HG02938 (cell line): ENCODE measurements at regions not wholly inside any gene's neighbourhood (a gene's known extent, or its start where the extent isn't known, plus 50 kb on each side); places are given as distances from the start of the nearest gene placed in this dataset.

ENCODE experiments used
- ATAC-seq: cut with Tn5 transposase; IDR thresholded peaks from one replicate; pipeline ENCODE4 v1.9.1; 2021; ENCODE audit warnings: mild to moderate bottlenecking, moderate library complexity; ENCODE audit not compliant: unreplicated experiment

DNA sequence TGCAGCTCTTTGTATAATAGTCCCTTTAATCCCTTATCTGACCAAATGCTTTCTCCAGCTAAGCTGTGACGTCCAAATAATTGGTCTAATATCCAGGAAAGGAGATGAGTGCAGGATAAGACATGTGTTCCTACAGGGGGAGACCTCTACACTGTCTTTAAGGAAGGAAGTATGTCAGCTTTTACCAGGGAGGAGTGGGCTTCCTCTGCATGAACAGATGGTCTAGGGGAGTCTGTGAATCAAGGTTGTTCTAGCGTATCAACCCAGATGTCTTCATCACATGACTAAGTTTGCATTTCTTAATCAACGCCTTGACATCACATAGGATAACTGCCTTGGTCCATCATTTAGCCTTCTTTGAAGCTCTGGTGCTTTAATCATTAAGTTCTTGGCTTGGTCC, 528.2 kb downstream of the MRPL39 start:
- ATAC-seq: no peak

DNA sequence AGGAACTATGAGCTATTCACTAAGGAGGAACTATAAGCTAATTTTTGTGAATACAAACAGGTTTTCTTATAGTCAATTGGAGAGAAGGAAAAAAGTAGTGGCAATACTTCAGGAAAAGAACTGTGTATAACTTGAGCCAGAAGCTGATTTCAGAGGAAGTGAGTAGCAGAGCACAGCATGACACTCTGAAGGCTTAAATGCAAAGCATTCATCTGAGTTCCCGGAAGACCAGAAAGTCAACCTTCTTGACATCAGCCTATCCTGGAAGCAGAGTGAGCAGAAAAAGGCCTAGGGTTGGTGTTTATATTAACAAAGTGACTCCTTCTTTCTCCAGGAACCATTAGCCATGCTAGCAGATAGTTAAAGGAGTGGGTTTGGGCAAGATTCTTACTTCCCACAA, 545.2 kb downstream of the MRPL39 start:
- no peak for ATAC-seq

DNA sequence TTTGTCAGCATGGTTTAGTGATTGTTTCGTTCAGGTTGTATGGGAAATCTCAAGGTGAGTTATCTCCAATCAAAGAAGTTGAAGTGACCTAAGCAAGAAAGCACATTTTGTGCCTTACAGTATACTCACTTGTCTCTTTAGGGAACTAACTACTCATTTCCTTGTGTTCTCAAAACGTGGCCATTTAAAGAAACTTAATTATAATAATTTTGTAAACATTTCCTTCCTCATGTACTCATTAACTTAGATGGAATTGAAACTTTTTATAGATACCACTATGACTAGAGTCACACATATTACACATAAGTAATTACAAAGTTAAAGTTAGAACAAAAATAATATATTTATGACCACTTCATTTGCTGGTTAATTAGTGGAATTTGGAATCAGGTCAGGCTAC, 552.6 kb downstream of the MRPL39 start:
- ATAC-seq: no peak

DNA sequence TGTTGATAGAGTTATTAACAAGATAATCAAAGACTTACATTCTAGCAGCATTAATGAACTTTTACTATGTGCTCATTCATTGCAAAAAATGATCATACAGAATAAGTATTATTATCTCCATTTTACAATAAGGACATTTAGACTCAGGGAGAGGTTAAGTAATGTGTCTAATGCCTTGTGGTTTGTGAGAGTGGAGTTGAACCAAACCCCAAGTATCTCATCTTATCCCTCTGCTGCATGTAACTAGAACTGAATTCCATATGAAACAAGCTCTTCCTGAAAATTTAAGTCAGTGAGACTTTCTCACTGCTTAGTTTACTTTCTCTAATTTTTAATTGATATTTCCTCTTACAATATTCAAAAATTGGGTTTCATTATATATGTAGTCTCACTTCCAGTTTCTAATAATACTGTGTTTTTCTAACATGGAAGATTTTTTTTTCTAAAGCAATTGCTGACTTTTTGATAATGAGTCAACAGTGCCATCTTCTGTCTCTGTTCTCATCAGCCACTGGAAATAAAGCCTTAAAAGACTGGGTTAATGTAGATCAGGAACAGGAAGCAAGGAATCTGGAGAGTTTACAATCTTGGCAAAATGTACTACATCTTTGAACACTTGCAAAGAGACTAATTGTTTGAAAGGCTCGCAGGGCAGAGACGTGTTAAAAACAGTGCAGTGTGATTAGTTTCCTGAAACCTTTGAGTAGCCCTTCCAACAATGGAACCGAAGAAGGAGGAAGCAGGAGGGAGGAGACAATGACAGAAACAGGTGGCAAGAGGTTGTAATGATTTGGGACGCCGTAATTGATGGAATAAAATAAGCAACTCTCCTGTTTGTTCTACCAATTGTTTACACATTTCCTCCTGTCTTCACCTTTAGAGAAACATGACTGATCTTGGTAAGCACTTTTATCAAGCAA, 567.6 kb downstream of the MRPL39 start:
- peak; percentile 91 for ATAC-seq

DNA sequence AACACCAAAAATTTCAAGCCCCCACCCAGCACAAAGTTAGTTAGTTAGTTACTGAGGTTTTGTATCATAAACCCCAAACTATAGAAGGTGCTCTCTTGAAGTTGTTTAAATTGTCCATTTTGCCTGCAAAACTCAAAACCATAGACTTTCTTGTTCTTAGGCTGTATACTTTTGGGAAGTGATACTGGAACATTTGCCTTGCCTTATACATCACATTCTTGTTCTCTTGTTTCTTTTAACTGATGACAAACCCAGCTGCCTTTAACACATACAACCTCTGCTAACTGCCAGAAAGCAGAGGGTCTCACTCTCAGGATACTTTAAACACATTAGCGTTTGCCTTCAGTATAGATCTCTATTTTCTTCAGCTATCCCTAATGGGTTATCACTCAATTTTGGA, 570.5 kb downstream of the MRPL39 start:
- no peak for ATAC-seq

DNA sequence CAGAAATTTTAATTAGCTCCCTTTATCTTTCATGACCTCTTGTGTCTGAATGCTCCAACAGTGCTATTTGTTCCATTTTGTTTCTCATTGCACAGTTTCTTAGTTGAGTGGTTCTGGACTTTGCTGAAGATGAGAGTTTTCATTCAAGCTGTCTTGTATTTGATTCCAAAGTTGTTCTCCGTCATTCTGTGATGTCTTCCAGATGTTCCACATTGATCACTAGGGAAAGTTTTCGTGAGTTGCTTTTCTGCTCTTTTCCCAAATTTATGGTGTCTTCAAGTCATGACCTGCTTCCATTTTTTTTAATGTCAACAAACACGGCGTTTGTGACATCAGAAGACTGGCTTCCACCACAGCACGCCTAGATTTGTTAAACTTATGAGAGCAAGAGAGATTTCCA, 575.5 kb downstream of the MRPL39 start:
- ATAC-seq: no peak

DNA sequence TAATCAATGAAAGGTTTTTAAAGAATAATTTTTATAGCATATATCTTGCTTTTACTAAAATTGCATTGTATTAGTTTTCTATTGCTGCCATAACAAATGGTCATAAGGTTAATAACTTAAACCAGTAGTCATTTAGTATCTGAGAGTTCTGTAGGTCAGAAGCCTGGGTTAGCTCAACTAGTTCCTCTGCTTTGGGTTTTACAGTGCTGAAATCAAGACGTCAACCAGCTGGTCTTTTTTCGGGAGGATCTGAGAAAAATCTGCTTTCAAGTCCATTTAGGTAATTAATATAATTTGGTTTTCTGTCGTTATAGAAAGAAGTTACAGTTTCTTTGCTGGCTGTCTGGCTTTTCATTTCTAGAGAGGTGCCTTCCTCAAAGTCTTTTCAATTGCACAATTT, 577.7 kb downstream of the MRPL39 start:
- no peak for ATAC-seq

DNA sequence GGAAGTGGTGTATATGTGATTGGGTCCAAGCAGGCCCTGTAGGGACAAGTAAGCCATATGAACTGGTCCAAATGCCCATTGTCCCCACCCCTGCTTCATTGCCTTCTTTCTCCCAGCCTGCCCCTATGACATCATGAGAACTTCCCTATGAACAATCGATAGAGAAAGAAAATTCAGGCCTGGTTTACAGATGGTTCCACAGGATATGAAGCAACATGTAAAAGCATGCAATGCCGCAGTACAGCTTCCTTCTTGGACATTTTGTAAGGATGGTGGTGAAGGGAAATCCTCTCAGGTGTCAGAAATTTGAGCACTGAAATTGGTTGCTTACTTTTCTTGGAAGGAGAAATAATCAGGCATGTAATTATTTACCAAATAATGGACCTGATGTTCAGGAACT, 581.7 kb downstream of the MRPL39 start:
- ATAC-seq: no peak

DNA sequence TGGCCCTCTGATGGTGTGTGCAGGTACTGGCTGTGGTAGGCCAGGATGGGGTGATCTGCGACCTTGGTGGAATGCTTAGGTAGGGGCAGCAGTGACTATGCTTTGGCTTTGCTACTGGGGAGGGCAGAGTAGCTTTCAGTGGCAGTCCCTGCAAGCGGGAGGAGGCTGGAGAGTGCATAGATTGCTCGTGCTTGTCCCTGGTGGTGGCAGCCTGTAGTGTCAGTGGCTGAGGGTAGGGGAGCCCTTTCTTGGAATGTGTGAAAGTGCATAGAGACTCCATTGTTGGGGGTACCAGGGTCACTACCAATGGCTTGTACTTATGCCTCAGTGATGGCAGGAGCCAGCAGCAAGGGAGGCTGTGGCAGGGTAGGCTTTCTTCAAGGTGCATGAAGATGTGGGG, 582.6 kb downstream of the MRPL39 start:
- no peak for ATAC-seq

DNA sequence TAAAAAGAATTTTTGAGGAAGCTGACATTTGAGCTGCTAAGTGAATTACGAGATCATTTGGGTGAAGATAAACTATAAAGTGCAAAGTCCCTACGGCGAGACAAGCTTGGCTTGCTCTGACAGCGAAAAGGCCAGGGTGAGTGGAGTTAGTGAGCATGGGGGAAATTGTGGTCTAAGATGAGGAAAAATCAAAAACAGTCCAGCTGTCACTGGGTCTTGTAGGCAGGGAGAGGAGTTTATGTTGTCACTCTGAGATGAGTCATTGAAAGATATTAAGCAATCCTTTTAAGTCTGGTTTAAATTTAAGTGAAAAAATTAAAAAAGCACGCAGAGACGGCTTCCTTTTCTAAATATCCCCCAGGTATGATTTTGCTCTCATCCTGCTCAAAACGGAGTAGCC, 601.9 kb downstream of the MRPL39 start:
- no peak for ATAC-seq

DNA sequence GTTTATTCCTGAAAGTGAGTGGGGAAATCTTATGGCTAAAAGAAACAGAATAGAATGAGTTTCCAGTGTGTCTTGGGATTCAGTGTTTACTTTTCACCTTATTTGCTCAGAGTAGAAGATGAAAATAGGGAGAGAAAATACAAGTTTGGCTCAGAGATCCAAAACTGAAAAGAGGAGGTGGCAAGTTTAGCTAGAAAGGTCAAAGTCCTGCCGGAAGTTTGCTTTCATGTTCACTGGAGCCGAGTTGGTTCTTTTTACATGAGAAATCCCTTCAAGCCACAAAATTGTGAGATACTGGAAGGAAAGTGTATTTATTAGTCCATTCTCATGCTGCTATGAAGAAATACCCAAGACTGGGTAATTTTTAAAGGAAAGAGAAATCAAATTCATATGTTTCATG, 604.6 kb downstream of the MRPL39 start:
- ATAC-seq: no peak

DNA sequence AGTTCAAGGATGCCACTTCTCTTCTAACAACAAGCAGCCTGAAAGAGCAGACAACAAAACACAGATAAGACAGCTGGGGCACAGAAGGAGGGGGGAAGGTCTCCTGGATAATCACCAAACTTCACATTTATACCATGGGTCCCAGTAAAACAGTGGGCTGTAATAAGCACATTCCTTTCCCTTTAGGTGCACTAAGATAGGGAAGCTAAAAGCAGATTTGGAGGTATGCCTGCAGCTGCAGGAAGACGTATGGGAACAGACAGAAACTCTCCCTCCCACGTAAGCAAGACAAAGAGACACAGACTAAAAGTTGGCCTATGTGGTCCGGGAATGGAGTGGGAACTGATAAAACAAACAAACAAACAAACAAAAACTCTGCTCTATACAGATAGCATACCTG, 612.1 kb downstream of the MRPL39 start:
- ATAC-seq: no peak

DNA sequence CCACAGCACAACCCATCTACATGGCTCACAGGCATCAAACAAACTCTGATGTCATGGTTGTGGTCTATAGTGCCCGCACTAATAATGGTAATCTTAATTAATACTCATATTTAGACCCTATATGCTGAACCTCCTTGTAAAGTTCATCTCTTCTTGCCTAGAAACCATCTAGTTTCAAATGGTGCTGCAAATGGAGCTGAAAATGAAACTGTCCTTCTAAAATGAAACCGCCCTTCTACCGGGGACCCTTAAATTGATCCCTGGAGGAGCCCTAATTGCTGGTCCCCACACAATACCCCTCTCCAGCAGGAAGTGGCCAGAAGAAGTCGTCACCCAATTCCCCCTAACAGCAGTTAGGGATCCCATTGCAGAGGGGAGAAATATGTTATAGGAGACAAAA, 612.6 kb downstream of the MRPL39 start:
- no peak for ATAC-seq

DNA sequence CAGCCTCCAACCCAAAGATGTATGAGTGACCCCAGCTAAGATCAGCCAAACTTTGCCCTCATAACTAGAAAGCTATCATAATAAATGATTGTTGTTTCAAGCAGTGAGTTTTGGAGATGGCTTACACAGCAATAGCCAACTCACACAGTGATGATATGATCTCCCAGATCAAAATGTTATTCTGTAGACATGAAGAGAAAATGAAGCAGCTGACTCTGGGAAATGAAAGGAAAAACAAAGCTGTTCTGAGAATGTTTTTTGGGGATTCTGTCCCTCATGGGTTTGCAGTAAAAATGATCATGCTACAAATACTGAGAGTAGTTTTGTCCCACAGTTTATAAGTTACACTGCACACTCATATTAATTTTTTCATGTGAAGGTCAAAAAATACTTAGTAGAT, 617.8 kb downstream of the MRPL39 start:
- ATAC-seq: no peak

DNA sequence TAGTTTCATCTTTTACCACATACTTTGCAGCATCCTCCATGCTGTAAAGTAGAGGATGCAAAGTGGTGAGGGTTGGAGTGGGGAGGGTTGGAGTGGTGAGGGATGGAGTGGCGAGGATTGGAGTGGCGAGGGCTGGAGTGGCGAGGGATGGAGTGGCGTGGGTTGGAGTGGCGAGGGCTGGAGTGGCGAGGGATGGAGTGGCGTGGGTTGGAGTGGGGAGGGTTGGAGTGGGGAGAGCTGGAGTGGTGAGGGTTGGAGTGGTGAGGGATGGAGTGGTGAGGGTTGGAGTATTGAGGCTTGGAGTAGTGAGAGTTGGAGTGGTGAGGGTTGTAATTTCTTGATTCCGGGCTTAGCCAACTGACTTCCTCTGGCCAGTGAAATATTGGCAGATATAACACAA, 618.3 kb downstream of the MRPL39 start:
- ATAC-seq: no peak

DNA sequence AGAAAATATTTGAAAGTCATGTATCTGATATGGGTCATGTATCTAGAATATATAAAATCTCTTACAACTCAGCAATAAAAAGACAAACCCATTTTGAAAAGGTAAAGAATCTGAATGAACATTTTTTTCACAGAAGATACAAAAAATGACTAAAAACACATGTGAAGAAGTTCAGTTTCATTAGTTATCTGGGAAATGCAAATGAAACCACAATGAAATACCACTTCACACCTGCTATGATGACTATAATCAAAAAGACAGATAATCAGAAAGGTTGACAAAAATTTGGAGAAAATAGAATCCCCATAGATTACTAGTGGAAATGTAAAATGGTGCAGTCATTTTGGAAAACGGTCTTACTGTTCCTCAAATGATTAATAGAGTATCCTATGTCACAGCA, 631.0 kb downstream of the MRPL39 start:
- ATAC-seq: peak; percentile 86

DNA sequence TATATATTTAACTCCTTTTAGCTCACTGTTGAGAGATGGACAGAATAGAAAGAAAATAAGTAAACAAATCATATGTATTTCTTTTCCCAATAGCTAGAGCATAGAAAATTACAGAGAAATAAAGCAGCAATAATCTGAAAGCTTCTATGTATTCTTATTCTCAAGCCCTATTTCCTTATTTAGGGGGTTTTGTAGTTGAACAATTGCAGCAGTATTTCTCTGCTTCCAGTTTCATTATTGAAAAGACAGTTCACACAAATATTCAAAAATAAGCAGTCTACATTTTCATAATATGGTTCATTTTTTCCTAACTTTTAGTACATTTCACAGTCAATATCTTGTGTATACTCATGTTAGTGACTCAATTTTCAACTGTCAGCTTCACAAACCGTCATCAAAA, 638.2 kb downstream of the MRPL39 start:
- ATAC-seq: no peak

DNA sequence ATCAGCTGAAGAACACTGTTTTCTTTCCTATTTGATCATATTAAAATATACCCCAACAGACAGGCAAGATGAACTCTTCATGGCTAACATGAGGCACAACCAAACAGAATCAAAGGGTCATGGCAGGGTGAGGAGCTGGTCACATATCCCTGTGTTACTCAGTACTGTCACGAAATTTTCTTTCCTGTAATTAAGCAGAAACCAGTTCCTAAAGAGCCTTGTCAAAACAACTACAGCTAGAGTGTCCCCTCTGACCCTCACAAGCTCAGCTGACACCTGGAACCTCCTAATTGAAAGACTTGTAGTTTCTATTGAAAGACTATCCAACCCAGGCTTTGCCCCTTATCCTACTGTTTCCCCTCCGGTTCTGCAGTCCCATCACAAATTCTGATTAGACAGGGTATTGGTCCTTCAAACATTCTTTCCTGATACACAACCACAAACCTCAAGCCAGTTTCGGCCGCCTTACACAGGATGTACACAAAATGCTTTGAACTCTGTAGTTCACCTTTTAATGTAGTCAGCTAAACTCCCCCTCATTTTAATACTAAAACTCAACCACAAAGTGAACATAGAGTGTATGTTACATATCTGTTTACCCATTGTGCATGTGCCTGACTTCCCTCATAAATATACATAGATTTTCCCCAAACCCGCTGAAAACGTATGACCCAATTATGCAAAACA, 651.9 kb downstream of the MRPL39 start:
- ATAC-seq: peak; percentile 95

DNA sequence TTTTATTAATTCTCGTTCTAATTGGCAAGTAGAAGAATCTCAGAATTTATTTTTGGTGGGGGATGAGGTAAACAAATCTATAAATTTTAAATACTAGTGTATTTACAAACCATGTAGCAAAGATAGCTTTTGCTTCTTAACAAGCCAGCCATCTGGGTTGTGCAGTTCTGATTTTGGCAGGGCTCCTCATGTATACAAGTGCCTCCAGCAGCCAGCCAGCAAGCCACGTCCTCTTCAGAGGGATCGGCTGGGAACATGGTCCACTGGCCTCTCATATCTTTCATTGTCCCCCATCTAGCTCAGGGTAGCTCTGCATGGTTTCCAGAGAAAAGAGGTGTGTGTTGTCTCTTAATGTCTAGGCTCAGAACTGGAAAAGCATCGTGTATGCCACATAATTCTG, 659.1 kb downstream of the MRPL39 start:
- ATAC-seq: no peak

DNA sequence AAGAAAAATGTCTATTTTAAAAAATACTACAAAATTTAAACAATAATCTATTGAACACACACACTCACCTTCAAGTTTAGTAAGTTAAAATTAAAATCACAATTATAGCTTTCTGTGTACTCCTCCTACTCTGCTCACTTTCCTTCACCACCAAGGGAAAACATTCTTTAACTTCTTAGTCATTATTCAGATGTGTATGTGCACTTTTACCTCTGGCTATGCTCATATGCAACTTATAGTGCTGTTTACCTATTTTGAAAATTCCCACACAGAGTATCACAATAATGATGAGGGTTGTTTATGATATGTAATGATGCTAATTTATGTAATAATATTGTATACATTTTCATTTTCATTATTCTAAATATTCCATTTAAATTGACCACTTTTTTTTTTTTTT, 661.4 kb downstream of the MRPL39 start:
- no peak for ATAC-seq

DNA sequence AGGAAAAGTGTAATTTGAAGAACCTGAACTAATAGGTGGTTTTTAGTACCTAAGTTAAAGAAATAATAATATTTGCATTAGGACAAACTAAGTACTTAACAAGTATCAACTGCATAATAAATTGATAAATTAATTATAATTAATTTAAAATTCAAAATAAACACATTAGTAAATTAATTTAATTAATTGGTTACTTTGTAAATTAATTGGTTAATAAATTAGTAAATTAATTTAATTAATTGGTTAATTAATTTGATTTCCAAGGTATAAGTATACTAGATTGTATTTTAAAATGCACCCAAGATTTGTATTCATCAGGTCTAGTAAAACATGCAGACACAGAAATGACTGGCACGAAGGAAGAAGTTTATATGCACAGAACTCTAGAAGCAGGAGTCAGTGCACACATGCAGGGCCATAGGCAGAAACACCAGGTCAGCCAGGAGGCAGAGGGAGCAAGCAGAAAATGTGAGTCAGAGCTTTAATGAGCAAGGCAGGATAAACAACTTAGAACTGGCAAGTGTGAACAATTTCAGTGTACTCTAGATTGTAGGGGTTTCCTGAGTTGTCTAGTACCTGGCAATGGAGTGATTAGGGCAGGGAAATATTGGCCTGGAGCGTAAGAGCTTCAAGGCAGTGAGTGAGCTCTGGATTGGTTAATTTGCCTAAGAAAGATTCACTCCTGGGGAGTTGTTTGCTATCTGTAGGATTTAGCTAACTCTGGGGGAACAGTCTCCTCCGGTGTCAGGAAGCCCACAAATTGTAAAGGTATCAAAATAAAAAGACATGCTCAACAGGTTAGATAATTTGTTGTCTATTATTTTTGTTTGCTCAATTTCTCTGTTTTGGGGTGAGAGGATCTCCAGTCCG, 665.7 kb downstream of the MRPL39 start:
- ATAC-seq: no peak
